ENCODE measurements at regions not wholly inside any gene's neighbourhood (a gene's known extent, or its start where the extent isn't known, plus 50 kb on each side); places are given as distances from the start of the nearest gene placed in this dataset.

DNA sequence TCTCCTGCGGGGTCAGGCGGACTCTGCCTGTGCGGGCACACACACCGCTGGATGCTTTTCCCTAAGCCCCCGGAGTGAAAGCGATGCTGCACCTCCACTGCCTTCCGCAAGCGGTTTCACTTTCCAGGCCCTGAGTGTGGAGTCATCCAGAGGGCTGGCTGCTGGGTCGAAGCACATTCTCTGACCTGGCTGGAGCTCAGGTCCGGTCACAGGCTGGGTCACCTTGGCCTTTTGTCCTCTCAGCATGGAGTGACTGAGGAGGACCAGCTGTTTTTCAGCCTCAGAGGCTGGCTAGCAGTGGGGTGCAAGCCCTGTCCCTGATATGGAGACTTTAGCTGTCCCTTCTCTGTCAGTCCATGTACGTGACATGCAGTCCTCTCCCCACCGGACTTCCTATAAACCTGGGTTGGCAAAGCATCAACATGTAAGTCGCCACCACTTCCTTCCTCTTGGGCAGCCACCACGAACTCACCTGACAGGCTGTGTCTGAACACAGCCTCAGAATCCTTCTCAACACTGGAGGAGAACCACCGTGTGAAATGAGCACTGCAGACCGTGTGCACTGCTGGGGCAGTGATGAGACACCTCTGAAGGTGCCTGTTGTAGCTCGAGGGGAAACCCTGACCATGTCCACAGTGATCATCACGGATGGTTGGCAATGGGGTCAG, 51.3 kb downstream of the GADD45G start:
- no peak for DNase-seq

DNA sequence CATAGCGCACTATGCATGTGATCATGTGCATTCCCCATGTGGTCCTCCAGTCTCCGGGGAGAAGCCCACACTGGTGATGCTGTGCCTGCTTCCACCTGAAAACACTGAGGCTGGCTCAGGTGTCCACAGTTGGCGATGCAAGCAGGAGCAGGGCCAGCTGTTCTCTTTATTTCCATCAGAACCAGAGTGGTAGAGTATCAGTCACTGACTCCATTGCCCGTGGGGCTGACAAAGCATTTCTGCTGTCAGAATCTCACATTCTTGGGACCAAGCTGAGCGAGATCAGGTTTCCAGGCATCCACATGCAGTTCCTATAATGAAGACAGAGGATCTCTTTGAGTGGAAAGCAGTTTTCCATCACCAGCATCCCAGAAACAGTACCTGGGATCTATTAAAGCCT, 52.5 kb downstream of the GADD45G start:
- no peak for DNase-seq

DNA sequence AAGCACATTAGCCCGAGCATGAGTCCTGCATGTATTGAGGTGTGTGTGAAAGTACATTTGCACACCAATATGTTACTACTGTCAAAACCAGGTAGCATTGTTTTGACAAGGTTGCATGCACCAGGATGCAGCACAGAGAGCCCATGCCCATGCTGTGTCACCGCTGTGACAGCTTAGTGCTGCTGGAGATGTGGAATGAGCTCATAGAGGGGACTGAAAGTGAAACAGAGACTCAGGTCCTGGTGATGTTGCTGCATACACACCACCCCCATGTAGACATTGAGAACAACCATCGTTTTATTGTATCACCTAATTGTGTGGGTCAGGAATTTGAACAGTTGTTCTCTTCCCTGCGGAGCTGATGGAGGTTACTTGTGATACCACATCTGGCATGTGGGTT, 53.0 kb downstream of the GADD45G start:
- peak; percentile 38 to 65 (median 56) for DNase-seq

DNA sequence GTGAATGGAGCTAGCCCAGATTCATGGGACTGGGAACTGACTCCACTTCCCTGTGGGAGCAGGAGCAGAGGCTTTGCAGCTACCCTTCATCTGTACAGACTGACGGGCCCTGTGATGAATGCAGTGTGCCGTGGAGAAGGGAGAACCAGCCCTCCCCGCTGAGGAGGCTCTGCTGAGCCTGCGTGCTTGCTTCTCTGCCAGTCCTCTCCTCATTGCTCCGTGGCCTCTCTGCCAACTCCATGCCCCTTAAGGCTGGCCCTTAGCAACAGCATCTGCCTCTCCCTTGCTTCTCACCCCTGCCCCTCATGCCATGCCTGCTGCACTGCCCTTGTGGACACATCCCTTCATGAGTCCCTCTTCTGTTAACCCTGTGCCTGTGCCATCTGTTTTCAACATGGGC, 53.6 kb downstream of the GADD45G start:
- DNase-seq: no peak

DNA sequence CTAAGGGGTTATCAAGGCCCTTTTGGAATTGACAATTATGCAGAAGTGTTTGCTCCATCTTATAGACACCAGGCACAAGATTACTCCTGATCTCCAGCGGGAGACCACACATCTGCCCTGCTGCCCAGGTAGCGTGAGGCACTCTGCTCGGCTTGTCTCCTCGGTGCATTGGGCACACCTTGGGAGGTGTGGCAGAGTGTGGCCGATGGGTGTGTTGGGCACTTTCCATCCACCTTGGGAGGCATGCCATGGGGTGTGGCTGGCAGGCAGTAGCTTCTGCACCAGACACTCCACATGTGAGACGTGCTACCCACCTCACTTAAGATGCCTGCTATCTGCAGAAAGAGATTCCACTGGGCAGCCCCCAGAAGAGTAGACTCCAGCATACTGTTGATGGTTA, 54.1 kb downstream of the GADD45G start:
- DNase-seq: no peak

DNA sequence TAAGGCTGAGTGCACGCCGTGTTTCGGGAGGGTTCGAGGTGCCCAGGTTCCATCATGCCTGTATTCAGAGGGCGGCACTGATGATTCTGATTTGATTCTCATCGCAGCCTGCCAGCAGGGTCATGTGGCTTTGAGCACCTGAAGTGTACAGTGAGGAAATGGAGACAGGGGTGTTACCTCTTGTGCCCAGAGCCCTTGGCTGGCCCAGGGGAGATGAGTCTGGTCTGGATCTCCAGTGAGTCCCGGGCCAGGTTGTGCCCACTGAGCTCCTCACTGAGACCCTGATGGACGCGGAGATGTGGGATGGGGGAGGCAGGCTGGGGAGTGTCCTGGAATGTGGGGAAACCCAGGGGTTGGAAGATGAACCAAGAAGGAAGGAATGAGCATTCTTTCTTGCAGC, 54.7 kb downstream of the GADD45G start:
- no peak for DNase-seq

DNA sequence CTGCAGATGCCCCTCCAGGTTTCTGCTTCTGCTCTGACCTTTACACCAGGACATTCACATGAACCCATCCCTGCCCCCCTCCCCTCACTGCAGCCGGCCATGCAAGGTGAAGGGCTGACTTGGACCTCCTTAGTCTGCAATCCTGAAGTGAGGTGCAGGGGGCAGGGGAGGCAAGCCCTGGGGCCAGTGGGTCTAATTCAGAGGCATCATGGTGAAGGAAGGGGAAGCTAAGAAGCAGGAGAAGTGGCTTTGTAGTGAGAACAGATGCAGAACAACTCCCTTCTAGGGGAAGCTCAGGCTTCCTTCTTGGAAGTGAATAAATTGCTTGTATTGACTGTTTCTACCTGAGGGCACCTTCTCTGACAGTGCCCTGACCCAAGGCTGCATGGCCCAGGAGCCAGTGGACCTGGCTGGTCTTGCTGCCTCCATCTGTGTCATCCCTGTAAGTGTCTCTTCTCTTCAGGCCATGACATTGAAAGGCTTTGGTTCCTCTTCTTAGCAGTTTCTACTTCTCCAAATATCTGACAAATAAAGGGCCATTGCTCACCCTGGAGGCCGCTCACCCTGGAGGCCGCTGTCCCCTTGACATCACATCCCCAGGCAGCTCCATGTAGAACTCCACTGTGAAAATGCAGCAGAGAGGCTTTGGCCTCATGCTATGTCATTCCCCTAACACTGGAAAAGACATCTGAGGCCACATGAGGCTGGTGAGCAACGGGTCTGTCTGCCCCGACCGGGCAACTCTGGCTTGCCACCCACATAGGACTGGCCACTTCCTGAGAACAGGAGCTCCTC, 55.3 kb downstream of the GADD45G start:
- DNase-seq: peak; percentile 85 to 92 (median 89)

DNA sequence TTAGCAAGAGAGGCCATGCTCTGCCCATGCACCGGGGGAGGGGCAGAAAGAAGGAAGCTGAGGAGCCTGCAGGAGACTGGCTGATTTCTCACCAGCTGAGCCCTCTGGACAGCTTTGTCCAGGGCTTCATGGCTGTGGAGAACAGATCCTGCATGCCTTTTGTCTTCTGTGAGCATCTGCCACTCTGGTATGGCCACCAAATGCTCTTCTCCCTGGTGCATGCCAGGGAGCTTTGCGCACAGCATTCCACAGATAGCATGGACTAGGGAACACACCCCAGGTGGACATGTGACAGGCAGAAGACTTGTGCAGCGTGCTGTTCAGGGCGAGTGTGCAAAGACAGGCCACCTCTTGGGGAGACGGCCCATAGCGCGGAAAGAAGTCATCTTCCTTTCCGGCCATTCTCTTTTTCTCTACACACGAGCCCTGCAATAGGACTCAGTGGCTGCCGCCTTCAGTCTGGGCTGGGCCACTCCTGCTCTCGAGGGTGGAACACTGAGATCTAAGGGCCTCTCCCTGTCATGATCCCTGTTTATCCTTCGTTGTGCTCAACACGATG, 56.7 kb downstream of the GADD45G start:
- peak; percentile 56 to 70 (median 61) for DNase-seq

DNA sequence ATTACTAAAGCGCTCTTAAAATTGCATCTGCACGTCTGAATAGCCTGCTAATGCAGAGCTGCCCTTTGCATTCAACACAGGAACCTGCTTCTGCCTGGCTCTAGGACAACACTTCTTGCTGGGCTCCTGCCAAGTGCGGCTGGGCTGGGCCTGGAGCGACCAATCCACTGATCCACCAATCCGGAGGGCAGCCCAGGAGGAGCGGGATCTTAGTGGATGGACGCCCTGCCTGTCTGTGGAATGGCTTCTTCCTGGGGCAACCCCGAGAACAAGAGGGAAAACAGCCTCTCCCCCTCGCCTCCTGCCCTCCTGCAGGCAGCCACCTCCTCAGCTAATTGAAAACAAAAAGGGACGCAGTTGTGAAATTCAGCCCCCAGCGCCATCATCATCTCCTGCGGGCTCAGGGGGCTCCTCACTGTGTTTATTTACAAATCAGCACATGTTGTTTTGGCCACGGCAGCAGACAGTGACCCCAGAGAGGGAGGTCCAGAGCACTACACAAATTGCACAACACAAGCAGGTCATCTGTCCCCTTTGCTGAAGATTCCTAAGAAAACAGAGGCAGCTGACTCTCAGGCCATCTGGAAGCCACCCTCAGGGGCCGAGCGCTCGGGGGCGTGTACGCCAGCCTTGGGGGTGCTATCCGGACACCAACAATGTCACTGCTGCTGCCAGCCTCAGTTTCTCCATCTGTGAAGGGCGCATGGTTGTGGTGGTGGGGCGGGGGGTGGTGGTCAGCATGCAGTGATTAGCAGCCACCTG, 57.3 kb downstream of the GADD45G start:
- DNase-seq: peak; percentile 84 to 90 (median 89)

DNA sequence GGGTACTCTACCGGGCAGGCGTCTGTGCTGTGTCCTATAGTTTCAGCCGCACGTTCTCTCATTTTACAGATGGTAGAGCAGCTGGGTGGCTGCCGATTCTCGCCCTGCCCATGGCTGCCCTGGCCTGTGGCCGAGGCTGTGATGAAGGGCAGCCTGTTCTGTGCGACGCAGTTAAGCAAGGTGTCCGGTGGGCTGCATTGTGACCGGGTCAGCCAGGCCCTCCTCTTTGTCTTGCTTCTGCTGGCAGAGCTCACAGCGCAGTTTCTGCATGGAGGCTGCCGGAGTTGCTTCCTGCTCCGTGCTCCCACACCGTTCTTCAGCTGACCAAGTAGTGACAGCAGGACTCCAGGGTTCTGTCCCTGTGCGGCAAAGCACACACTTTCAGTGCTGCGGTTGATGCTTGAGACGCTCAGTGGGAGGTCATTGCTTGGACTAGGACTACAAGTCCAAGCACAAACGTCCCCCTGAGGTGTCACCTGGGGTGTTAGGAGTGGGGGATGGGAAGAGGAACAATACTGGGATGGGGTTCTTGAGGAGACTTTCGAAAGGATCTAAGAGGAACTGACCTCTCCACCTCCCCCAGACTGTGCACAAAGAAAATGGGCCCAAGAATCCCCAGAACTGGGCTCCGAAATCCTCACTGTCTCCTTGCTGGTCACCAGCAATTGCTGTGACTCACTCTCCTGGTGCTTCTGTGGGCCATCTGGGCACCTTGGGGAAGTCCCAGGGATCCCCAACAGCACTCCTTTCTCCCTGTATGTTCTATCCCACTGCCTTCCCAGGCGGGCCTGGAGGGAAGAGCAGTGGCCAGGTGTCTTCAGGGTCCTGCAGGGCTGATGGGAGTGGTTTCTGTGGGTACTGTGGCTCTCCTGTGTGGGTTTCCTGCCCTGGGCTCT, 58.2 kb downstream of the GADD45G start:
- peak; percentile 64 to 78 (median 73) for DNase-seq

DNA sequence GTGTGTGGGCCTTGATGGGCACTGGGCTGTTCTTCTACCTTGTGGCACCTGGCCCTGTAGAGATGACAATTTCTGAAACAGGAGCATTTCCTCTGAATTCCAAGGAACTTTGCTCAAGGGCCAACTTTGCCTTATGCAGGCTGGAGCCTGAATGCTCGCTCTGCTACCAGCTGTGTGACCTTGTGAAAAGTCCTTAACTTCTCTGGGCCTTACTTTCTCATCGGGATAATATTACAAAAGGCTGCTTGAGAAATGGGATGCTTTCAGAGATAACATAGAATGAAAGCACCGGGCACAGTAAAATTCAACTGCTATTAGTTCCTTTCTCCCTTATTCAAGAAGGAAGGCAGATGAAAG, 58.8 kb downstream of the GADD45G start:
- no peak for DNase-seq

DNA sequence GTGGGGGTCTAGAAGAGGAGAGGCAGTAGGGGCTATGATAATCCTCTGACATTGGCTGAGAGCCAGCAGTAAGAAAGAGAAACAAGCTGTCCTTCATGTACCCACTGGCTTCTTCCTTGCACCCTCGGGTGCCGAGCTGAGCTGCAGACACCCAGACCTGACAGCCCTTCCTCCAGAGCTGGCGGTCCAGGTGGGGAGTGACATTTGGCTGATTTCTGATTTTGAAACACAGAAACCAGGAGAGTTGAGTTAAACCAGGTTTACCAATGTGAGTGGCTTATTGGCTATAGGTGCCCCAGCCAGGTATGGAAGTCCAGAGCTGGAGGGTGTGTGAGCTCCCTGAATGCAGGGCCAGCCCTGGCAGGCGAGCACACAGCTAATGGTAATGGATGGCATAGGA, 59.2 kb downstream of the GADD45G start:
- DNase-seq: no peak

DNA sequence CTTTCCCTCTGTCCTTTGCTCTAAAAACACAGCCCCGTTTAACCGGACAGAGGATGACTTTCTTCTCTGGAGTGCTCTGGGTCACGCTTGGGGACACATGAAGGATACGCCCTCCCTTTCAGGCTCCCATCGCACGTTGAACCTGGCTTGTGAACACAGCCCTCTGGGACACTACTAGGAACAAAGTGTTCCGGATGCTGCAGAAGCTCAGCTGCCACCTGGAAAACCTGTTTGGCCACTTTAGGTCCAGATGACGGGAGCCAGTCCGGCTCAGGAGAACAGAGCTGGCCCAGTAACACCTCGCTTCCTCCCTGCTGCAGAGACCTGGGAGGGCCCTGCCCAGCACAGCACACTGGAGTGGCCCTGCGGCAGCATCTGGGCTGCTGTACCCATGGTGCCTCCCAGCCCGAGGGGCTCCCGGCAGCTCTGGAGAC, 60.1 kb downstream of the GADD45G start:
- no peak for DNase-seq

DNA sequence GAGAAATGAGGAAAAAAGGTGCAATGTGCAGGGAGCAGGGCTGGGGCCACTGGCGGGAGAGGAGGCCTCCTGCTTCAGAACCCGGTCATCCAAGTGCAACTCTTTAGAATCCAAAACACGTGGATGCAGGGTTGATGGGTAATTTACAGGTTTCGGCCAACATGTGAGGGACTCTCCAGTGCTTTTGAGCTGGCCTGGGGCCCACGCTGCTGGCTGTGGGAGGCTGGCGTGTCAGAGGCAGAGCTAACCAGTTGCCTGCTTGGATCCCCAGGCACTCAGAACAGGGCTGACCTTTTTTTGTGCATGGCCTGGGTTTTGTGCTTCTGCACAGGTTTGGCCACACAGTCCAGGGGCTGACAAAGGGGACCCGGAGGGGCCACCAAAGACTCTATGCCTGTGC, 61.6 kb downstream of the GADD45G start:
- DNase-seq: no peak

DNA sequence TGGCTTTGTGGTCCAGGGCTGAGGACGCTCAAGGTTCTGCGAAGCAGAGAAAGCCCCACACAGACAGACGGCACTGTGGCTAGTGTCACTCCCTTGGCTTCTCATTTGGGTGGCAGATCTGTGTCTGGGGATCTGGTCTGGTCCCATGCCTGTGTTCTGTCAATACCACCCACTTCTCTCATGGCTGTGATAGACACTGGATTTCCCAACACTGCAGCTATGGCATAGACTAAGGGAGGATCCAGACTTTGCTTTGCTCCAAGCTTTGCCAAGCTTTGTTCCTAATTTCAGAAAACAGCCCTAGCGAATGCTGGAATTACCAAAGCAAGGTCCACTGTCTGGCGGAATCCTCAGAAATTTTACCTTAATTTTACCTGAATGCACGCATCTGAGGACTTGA, 62.1 kb downstream of the GADD45G start:
- no peak for DNase-seq

DNA sequence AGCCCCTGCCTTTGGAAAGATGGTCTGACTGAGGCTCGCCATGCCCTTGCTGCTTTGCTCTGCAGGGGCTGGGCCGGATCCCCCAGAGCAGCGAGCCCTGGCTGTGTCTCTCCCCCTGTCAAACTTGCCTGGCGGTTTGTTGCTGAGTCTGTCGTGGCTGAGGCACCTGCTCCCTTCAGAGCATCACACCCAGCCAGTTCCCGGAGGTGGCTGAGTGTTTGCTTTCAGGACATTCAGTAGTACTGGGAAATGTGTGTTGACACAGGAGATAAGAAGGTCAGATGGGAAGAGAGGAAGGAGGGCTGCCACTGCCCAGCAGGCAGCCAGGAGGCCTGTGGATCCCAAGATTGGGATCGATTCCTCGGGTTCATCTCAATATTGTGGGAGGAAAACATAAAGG, 62.9 kb downstream of the GADD45G start:
- no peak for DNase-seq

DNA sequence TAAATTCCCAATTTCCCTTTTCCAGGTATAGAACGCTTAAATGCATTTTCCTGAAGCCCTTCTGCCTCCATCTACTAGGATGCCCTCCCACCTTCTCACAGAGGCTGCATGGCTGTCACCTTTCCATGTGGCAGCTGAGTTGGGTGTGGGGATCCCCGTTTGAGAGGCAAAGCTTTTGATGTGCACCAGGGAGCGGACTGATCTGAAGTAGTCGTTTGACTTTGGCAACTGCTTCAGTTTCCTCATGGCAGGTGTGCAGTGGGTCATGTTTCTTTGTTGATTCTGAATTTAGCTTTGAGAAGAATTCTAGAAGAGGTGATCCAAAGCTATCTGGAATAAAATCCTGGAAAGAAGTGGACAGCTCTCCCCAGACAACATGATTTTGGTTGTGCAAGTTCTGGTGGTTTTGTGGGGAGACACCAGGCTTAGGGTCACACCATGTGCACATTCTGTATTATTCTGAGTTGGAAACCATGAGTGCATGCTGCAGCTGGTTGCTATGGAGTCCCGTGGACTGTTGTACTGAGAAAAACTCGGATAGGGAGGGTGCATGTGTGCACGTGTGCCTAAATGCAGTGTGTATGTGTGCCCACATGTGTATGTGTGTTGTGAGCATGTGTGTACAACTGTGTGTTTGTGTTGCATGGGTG, 63.5 kb downstream of the GADD45G start:
- no peak for DNase-seq

DNA sequence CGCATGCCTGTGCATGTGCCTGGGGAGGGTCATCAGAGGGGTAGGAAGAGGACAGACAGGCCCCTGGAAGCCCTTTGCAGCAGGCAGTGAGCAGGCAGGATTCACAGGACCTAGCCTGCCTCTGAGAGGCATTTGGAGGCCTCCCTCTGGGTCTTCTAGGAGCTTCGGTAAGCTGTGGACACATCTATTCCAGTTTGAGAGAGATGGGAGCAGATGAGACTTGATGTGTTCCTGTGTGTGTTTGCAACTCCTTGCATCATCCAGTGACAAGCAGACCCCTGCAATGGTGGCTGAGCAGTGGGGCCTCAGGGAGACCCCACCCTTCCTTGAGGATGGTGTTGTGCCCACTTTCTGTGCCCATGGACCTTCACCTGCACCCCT, 64.0 kb downstream of the GADD45G start:
- DNase-seq: no peak

DNA sequence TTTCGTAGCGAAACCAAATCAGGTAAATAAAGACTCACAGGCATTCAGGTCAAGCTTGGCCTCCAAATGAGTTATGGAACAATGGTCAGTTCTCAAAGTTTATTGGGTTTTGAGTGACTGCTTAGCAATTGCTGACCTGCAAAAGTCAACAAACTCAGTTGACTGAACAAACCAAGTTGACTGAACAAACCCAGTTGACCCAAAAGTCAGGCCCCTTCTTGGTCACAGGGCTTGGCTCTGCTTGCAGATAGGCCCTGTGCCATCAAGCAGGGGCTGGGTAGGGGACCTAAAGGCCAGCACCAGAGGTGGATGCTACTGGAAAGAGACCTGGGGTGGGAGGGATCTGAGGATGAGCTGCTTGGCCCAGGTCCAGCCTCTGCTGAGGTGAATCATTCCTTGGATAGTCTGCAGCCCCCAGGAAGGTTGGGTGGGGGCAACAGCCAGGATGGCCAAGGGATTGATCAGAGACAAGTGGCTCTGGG, 64.6 kb downstream of the GADD45G start:
- DNase-seq: no peak

DNA sequence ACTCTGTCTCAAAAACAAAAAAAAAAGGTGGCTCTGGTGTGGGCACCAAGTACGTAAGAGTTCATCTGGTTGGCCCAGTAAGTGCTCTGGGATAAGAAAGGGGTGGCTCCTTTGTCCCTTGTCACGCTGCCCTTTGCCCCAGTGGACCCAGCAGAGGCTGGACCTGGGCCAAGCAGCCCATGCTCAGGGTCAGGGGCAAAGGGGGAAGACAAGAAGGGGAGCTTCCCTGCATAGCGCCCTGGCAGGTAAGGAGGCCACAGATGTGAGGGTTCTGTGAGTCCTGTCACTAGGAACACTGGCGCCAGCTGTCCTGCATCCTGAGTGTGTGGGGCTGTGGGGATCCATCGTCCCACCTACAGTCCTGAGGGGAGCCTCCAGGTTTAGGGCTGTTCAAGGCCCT, 65.3 kb downstream of the GADD45G start:
- no peak for DNase-seq

DNA sequence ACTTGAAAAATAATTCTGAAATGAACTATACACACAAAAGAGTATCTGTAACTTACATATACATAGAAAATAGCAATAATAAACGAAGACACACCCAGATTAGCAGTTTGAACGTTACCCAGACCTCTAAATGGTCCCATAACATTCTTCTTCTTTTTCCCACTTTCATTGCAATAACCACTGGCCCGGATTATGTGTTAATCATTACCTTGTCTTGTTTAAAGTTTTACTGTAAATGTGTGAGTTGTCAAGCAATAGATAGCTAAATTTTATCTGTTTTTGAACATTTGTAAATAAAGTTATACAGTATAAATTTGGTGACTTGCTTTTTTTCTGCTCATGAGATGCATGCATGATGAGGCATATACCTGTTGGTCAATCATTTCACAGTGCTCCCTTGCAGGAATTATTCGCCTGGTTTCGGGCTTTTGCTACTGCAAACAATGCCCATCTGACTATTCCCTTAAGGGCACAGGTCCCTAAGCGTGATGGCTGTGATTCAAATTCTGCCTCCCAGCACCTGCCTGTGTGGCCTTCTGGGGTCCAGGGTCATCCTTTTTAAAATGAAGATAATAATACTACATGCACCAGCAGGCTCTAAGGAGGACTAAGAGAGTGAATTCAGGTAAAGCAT, 66.1 kb downstream of the GADD45G start:
- DNase-seq: no peak
